ENCODE measurements at regions not wholly inside any gene's neighbourhood (a gene's known extent, or its start where the extent isn't known, plus 50 kb on each side); places are given as distances from the start of the nearest gene placed in this dataset.
A peak's percentile ranks its signal among the peaks of the same experiment; 100 is the strongest.
"Not testable (repeated sequence)": the region's sequence is repeated elsewhere in the genome, so short reads cannot be mapped to it uniquely, and the experiment has no call there.

- DNase-seq = no peak
These were observed 1739.1 kb downstream of the TP53TG3F start for GRCh38 chr16:35198223-35199199.

- DNase-seq = no peak
These were observed 1741.2 kb downstream of the TP53TG3F start for GRCh38 chr16:35200662-35201061.

- DNase-seq = no peak
These were observed 1741.7 kb downstream of the TP53TG3F start for GRCh38 chr16:35201151-35201550.

- DNase-seq = no peak
These were observed 1744.2 kb downstream of the TP53TG3F start for GRCh38 chr16:35203636-35204035.

- no peak for DNase-seq
These were observed 1747.9 kb downstream of the TP53TG3F start for GRCh38 chr16:35207059-35207999.

GRCh38 chr16:35208001-35208935 lies 1748.9 kb downstream of the TP53TG3F start:
- no peak for DNase-seq

GRCh38 chr16:35210681-35211433 lies 1751.4 kb downstream of the TP53TG3F start:
- DNase-seq = peak in 1 of 2 experiments; percentile 42

GRCh38 chr16:35214840-35215239 lies 1755.4 kb downstream of the TP53TG3F start:
- DNase-seq = no peak

- no peak for DNase-seq
These were observed 1755.9 kb downstream of the TP53TG3F start for GRCh38 chr16:35215287-35215686.

GRCh38 chr16:35216261-35216660 lies 1756.8 kb downstream of the TP53TG3F start:
- not testable (repeated sequence) for DNase-seq

GRCh38 chr16:35221482-35222185 lies 1762.2 kb downstream of the TP53TG3F start:
- DNase-seq = no peak

GRCh38 chr16:35234679-35235078 lies 1775.3 kb downstream of the TP53TG3F start:
- no peak for DNase-seq

- no peak for DNase-seq
These were observed 1780.1 kb downstream of the TP53TG3F start for GRCh38 chr16:35239561-35239960.

- DNase-seq = no peak
These were observed 1789.6 kb downstream of the TP53TG3F start for GRCh38 chr16:35249051-35249450.

GRCh38 chr16:35252356-35252936 lies 1793.0 kb downstream of the TP53TG3F start:
- no peak for DNase-seq

GRCh38 chr16:35255186-35255803 lies 1795.9 kb downstream of the TP53TG3F start:
- no peak for DNase-seq

GRCh38 chr16:35255816-35256215 lies 1796.4 kb downstream of the TP53TG3F start:
- no peak for DNase-seq

- no peak for DNase-seq
These were observed 1799.0 kb downstream of the TP53TG3F start for GRCh38 chr16:35258381-35258780.

GRCh38 chr16:35295856-35296255 lies 1836.4 kb downstream of the TP53TG3F start:
- DNase-seq = no peak
